ENCODE measurements at regions not wholly inside any gene's neighbourhood (a gene's known extent, or its start where the extent isn't known, plus 50 kb on each side); places are given as distances from the start of the nearest gene placed in this dataset.

DNA sequence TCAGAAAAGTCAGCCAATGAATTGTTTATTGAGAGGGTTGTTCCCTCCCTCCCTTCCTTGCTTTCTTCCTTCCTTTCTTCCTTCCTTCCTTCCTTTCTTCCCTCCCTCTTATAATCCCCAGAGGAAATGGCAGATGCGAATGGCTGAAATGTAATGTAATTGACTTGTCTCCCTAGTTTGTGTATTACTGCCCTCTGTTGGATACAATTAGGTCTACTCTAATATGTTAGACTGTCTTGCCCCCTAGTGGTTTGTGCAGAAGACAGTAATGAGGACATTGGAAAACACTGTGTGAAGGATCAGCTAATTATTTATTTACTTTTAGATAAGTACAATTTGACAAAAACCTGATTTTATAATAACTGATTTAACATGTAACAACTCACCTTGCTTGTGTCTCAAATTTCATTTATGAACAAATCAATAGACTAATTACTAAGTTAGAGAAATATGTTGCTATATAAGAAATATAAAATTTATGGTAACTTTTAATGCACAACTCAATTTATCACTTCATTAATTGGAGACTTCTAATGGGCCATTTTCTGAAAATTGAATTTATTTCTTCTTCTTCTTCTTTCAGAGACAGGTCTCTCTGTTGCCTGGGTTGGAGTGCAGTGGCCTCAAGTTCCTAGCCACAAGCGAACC lies 229.8 kb upstream of the LRIG3 start:
- no TSS peak for BruUV-seq (replicated peaks)
- H3K56ac ChIP-seq (ENCODE audit: extremely low read depth, insufficient read depth, low read length): no peak overlapping the region
- no peak overlapping the region for H3K14ac ChIP-seq (replicated peaks; ENCODE audit: low read depth, low read length)
- H2AFZ ChIP-seq (replicated peaks; ENCODE audit: low read length, poor library complexity): no peak overlapping the region
- H3K9me1 ChIP-seq (ENCODE audit: insufficient read depth, low read length): no peaks in the 10 kb centered on the region
- no peak for TF ChIP-seq RFX5 (IDR thresholded peaks at IDR 0.05; ENCODE audit: low read depth, low read length)
- no peak for TF ChIP-seq CHD1 (IDR thresholded peaks at IDR 0.05; ENCODE audit: low read depth, low read length)
- peak; percentile 94 for TF ChIP-seq SMC3 (IDR thresholded peaks at IDR 0.05; ENCODE audit: low read depth, low read length)
- peak; percentile 100 for TF ChIP-seq CTCF (conservative IDR thresholded peaks at IDR 0.05; ENCODE audit: low read depth, low read length)
- TF ChIP-seq RAD21 (IDR thresholded peaks at IDR 0.05; ENCODE audit: low read length): peak; percentile 83
- no peak overlapping the region for H3K4me2 ChIP-seq (ENCODE audit: low read depth, low read length)
- DNase-seq: peak; percentile 84
- no peak overlapping the region for H2AK9ac ChIP-seq (replicated peaks; ENCODE audit: low read depth, low read length, poor library complexity)
- no peak overlapping the region for H3K9ac ChIP-seq (ENCODE audit: low read depth, low read length)
- intact Hi-C loops (cut with micrococcal nuclease): loop anchor here (1.0 to 2.0 kb wide), 5 partner anchors 37 to 1167 kb away; partner anchors contain the start of gene LRIG3
- 0 out of 2 replicates have a peak overlapping the region, but pooled peaks have one; percentile 2 for H4K91ac ChIP-seq (ENCODE audit: insufficient read depth, low read depth, low read length)
- 0 out of 3 replicates have a peak overlapping the region, but pooled peaks have one; percentile 20 for H2BK15ac ChIP-seq (ENCODE audit: low read depth, low read length)
- no peak overlapping the region for H3K4me3 ChIP-seq (ENCODE audit: insufficient read depth, low read depth, low read length)
- no peak overlapping the region for H3K23ac ChIP-seq (ENCODE audit: low read depth, low read length)
- POLR2A ChIA-PET (ENCODE audit: unreplicated experiment): no interaction called here
- peak overlapping the region; percentile 64; the same call in 1 of the 2 replicates for H3K18ac ChIP-seq (ENCODE audit: low read depth, low read length)
- no peaks in the 10 kb centered on the region for H3K27me3 ChIP-seq (ENCODE audit: control insufficient read depth, insufficient read depth, low read length)
- peaks cover 4% of the 10 kb centered on the region for H3K9me3 ChIP-seq (ENCODE audit: control insufficient read depth, insufficient read depth, low read length)
- no peaks in the 10 kb centered on the region for H4K20me1 ChIP-seq (ENCODE audit: insufficient read depth, low read length)
- no peaks in the 10 kb centered on the region for H3K79me1 ChIP-seq (ENCODE audit: low read depth in 1 of 2, low read length in 2 of 2)
- H3K4ac ChIP-seq (ENCODE audit: low read depth, low read length): peak overlapping the region; percentile 69; the same call in 1 of the 2 replicates
- H3K36me3 ChIP-seq (ENCODE audit: control insufficient read depth, insufficient read depth, low read length): no peaks in the 10 kb centered on the region
- peak overlapping the region; percentile 61; the same call in 1 of the 2 replicates for H2BK20ac ChIP-seq (ENCODE audit: low read depth, low read length)
- in situ Hi-C loops (cut with MboI; ENCODE audit: low sequenced_read_pairs): loop anchor here (10.0 kb wide), 3 partner anchors 615 to 1165 kb away; no protein-coding TSS in a partner anchor
- peak overlapping the region; percentile 48; the same call in 1 of the 2 replicates for H4K5ac ChIP-seq (ENCODE audit: low read depth, low read length)
- dilution Hi-C loops (cut with HindIII; ENCODE audit: low sequenced_read_pairs, unreplicated experiment): no loop called here
- H3K4me1 ChIP-seq (ENCODE audit: control insufficient read depth, insufficient read depth, low read length): peaks cover 4% of the 10 kb centered on the region; the same call in 1 of the 2 replicates
- peak overlapping the region in 1 of 2 experiments; percentile 59; a peak in 2 of 4 replicates for H4K8ac ChIP-seq (ENCODE audit: low read depth in 2 of 2, low read length in 2 of 2)
- H3K27ac ChIP-seq (ENCODE audit: insufficient read depth, low read length): peak overlapping the region; percentile 2; the same call in 1 of the 2 replicates
- CTCF ChIA-PET: interaction anchor here (0.6 to 2.5 kb wide), 14 partner anchors 9 to 808 kb away, joined by 3 to 21 read pairs (median 4); no protein-coding TSS in a partner anchor
- peak overlapping the region; percentile 54; the same call in 1 of the 2 replicates for H2BK120ac ChIP-seq (ENCODE audit: low read depth, low read length)
- 0 out of 2 replicates have a peak overlapping the region, but pooled peaks have one; percentile 11 for H2AK5ac ChIP-seq (ENCODE audit: low read depth, low read length)
- peak; percentile 96 for ATAC-seq (ENCODE audit: low read depth)
- peak overlapping the region; percentile 68 for H2BK5ac ChIP-seq (ENCODE audit: low read depth, low read length, poor library complexity, severe bottlenecking)
- no CpG with 5 or more reads among the region's 2 CpGs for WGBS, 2 experiments (ENCODE audit: extremely low coverage in 2 of 2, insufficient read length in 1 of 2)

Data from IMR-90 (cell line).